AG10803 (cell line): ENCODE measurements at regions not wholly inside any gene's neighbourhood (a gene's known extent, or its start where the extent isn't known, plus 50 kb on each side); places are given as distances from the start of the nearest gene placed in this dataset.

Experiments used
- DNase-seq: peaks from one replicate; pipeline ENCODE4 v3.0.0; 2010; ENCODE audit warnings: low read depth
- H3K4me3 ChIP-seq: 2 replicates; pipeline ENCODE4 v1.5.1; 2011; ENCODE audit warnings: mild to moderate bottlenecking, low read length, control low read depth
- CTCF ChIP-seq: conservative IDR thresholded peaks from 2 replicates; pipeline ENCODE4 v1.5.1; 2011; ENCODE audit warnings: mild to moderate bottlenecking, low read length, control low read depth, inconsistent platforms

GRCh38 chr5:67483453-67484030, 286.9 kb upstream of the CD180 start:
- no peak for DNase-seq
- TF ChIP-seq CTCF = no peak
- H3K4me3 ChIP-seq = no peak overlapping the region

- DNase-seq = no peak
- H3K4me3 ChIP-seq = no peak overlapping the region
- TF ChIP-seq CTCF = no peak
Observed at GRCh38 chr5:67481362-67481761, 284.8 kb upstream of the CD180 start.

- H3K4me3 ChIP-seq = no peak overlapping the region
- no peak for TF ChIP-seq CTCF
- DNase-seq = no peak
Observed at GRCh38 chr5:67478337-67478736, 281.7 kb upstream of the CD180 start.

GRCh38 chr5:67476995-67477394, 280.4 kb upstream of the CD180 start:
- TF ChIP-seq CTCF = no peak
- no peak for DNase-seq
- no peak overlapping the region for H3K4me3 ChIP-seq

- H3K4me3 ChIP-seq = no peak overlapping the region
- TF ChIP-seq CTCF = no peak
Observed at GRCh38 chr5:67476531-67476930, 279.9 kb upstream of the CD180 start.

GRCh38 chr5:67475489-67475888, 278.9 kb upstream of the CD180 start:
- TF ChIP-seq CTCF = no peak
- DNase-seq = no peak
- peak overlapping the region; percentile 16 for H3K4me3 ChIP-seq

More at GRCh38 chr5:67476531-67476930, 279.9 kb upstream of the CD180 start:
- DNase-seq = peak; percentile 77

GRCh38 chr5:67474597-67475238, 278.1 kb upstream of the CD180 start:
- no peak overlapping the region for H3K4me3 ChIP-seq
- TF ChIP-seq CTCF = no peak
- DNase-seq = no peak
